GM13976 (cell line): ENCODE measurements at regions not wholly inside any gene's neighbourhood (a gene's known extent, or its start where the extent isn't known, plus 50 kb on each side); places are given as distances from the start of the nearest gene placed in this dataset.
A peak's percentile ranks its signal among the peaks of the same experiment; 100 is the strongest.

ENCODE experiments used
- DNase-seq: peaks from one replicate; pipeline ENCODE4 v3.0.0; 2012; ENCODE audit warnings: low spot score
- CTCF ChIP-seq: IDR thresholded peaks from 2 replicates; pipeline ENCODE4 v1.5.1; 2012; ENCODE audit warnings: borderline replicate concordance, mild to moderate bottlenecking; ENCODE audit not compliant: insufficient read depth; ENCODE audit errors: extremely low read depth, missing control alignments, control extremely low read depth
- in situ Hi-C: fragments of 300-500 bp; cut with MboI; formaldehyde crosslinking; loops from one replicate; pipeline ENCODE4 v1.12.0; 2022; ENCODE audit warnings: low sequenced_read_pairs, mixed read lengths, inconsistent platforms; ENCODE audit not compliant: unreplicated experiment

DNA sequence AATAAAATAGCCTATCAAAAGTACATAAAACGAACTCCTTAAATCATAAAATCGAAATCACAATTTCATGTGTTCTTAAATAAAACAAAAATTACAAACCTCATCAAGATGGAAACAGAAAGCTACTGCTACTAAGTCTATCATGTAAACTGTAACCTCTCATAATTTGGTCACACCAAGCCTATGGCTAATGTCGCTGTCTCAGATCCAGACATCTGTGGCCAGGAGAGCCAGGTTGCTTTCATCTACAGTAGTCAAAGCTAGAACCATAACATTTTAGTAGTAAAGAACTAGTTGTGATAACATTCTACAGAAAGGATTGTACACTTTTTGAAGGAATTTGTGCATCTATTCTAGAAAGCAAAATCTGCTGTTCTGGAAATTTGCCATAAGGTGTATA is 197.4 kb upstream of the MBNL1 start:
- in situ Hi-C loops, result no loop called here

GRCh38 chr3:152071924-152072323 is 196.8 kb upstream of the MBNL1 start:
- in situ Hi-C loops, result no loop called here
- TF ChIP-seq CTCF, result no peak
- DNase-seq, result peak; percentile 45

More for the DNA sequence above, 197.4 kb upstream of the MBNL1 start:
- DNase-seq, result no peak
- TF ChIP-seq CTCF, result no peak

DNA sequence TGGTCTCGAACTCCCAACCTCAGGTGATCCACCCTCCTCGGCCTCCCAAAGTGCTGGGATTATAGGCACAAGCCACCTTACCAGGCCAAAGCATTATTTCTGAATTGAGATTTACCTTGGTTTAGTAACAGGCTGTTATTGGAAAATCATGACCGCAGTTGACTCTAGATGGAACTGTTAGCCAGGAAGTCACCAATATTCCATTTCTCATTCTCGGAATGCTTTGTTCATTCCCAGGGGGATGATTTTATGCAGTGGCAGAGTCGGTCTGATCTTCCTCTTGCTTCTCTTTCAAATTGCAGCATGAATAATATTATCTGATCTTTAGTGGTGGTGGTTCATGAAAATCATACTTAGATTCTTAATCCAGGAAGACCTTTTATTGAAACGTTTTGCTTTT is 195.5 kb upstream of the MBNL1 start:
- DNase-seq, result no peak
- in situ Hi-C loops, result no loop called here
- no peak for TF ChIP-seq CTCF

- no peak for TF ChIP-seq CTCF
Measured at GRCh38 chr3:152076148-152076547, 192.6 kb upstream of the MBNL1 start.

DNA sequence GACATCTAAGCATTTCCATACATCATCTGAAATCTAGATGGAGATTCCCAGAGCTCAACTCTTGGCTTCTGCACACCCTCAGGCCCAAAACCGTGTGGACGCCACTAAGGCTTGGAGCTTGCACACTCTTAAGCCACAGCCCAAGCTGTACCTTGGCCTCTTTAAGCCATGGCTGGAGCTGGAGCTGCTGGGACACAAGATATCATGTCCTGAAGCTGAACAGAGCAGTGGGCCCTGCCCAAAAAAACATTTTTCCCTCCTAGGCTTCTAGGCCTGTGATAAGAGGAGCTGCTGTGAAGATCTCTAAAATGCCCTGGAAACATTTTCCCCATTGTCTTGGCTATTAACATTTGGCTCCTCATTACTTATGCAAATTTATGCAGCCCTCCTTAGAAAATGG is 188.7 kb upstream of the MBNL1 start:
- TF ChIP-seq CTCF, result no peak
- no peak for DNase-seq
- in situ Hi-C loops, result no loop called here

More at GRCh38 chr3:152076148-152076547, 192.6 kb upstream of the MBNL1 start:
- no peak for DNase-seq
- in situ Hi-C loops, result no loop called here

DNA sequence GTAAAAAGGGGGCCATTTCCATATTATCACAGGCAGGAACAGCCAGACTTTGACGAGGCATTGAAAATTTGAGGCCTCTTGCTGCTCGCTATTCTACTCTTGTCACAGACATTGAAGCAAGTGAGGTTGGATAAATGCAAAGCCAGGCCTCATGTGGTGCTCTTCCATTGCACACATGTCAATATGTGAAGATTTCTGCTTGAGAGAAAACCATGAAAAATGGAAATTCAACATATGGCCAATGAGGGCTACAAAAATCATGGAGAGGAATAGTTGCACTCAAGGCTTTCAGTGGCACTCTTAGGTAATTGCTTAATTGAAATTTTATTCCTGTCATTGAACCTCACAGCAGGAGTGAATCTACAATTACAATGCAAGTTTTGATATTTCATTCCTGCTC is 185.6 kb upstream of the MBNL1 start:
- no peak for DNase-seq
- TF ChIP-seq CTCF, result no peak
- in situ Hi-C loops, result no loop called here
